ENCODE measurements at regions not wholly inside any gene's neighbourhood (a gene's known extent, or its start where the extent isn't known, plus 50 kb on each side); places are given as distances from the start of the nearest gene placed in this dataset.
"Not testable (repeated sequence)": the region's sequence is repeated elsewhere in the genome, so short reads cannot be mapped to it uniquely, and the experiment has no call there.

DNA sequence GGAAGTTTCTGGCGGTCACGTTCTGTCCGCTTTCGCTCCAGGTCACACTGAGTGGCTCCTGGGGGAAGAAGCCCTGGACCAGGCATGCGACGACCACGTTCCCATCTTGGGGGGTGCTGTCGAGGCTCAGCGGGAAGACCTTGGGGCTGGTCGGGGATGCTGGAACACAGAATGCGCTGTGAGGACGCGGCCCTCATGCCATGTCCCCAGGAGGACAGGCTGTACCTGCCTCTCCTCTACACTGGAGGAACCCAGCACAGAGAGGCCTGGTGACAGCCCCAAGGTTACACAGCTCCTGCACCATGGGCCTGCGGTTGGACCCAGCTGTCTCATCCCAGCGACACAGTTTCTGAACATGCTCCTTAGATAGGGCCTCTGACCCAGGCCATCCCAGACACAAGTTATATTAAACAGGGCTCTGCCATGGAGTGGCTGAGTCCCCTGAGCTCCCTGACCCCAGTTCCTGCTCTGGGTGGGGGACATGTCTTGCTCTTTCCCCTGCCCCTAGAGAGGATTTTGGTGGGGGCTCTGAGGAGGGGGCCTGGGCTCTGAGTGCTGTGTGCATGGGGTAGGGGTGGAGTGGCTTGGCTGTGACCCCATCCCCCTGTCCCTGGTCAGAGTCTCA, 62.0 kb downstream of the TMEM121 start:
- no peak overlapping the region for H3K27ac ChIP-seq
- DNase-seq, result no peak
- no peaks in the 10 kb centered on the region for H3K27me3 ChIP-seq (replicated peaks)
- no peak overlapping the region for H3K4me3 ChIP-seq (ENCODE audit: low read depth, low read length)
- no peaks in the 10 kb centered on the region for H3K36me3 ChIP-seq (replicated peaks)
- TF ChIP-seq CTCF (IDR thresholded peaks at IDR 0.05; ENCODE audit: low read depth, low read length, missing control alignments), result no peak
- in situ Hi-C loops (cut with HindIII; ENCODE audit: low pct_ligation_motif_present, low sequenced_read_pairs), result no loop called here

DNA sequence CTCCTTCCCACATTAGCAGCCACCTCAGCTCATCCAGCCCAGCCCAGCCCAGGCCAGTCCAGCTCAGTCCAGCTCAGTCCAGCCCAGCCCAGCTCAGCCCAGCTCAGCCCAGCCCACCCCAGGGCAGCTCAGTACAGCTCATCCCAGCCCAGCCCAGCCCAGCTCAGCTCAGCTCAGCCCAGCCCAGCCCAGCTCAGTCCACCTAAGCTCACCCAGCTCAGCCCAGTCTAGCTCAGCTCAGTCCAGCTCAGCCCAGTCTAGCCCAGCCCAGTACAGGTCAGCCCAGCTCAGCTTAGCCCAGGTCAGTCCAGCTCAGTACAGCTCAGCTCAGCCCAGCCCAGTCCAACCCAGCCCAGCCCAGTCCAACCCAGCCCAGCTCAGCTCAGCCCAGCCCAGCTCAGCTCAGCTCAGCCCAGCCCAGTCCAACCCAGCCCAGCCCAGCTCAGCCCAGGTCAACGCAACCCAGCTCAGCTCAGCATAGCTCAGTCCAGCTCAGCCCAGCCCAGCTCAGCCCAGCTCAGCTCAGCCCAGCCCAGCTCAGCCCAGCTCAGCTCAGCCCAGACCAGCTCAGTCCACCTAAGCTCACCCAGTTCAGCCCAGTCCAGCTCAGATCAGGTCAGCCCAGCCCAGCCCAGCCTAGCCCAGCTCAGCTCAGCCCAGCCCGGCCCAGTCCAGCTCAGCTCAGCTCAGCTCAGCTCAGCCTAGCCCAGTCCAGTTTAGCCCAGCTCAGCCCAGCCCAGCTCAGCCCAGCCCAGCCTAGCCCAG, 63.0 kb downstream of the TMEM121 start:
- Histone ChIP-seq H3K4me3 (ENCODE audit: low read depth, low read length) (no peak overlapping the region), H3K27ac (no peak overlapping the region), H3K27me3 (replicated peaks) (no peaks in the 10 kb centered on the region), H3K36me3 (replicated peaks) (no peaks in the 10 kb centered on the region)
- in situ Hi-C loops (cut with HindIII; ENCODE audit: low pct_ligation_motif_present, low sequenced_read_pairs), result no loop called here
- TF ChIP-seq CTCF (IDR thresholded peaks at IDR 0.05; ENCODE audit: low read depth, low read length, missing control alignments), result no peak
- DNase-seq, result no peak

- H3K36me3 ChIP-seq (replicated peaks); in situ Hi-C loops (cut with HindIII; ENCODE audit: low pct_ligation_motif_present, low sequenced_read_pairs); H3K4me3 ChIP-seq (ENCODE audit: low read depth, low read length); H3K27me3 ChIP-seq (replicated peaks); DNase-seq; H3K27ac ChIP-seq: not testable (repeated sequence)
Measured at GRCh38 chr14:105589926-105590185, 63.5 kb downstream of the TMEM121 start.

GRCh38 chr14:105591052-105591451, 64.7 kb downstream of the TMEM121 start:
- Histone ChIP-seq H3K36me3 (replicated peaks) (no peaks in the 10 kb centered on the region), H3K27me3 (replicated peaks) (no peaks in the 10 kb centered on the region), H3K27ac (no peak overlapping the region), H3K4me3 (ENCODE audit: low read depth, low read length) (no peak overlapping the region)
- TF ChIP-seq CTCF (IDR thresholded peaks at IDR 0.05; ENCODE audit: low read depth, low read length, missing control alignments), result no peak
- DNase-seq, result no peak
- in situ Hi-C loops (cut with HindIII; ENCODE audit: low pct_ligation_motif_present, low sequenced_read_pairs), result no loop called here

DNA sequence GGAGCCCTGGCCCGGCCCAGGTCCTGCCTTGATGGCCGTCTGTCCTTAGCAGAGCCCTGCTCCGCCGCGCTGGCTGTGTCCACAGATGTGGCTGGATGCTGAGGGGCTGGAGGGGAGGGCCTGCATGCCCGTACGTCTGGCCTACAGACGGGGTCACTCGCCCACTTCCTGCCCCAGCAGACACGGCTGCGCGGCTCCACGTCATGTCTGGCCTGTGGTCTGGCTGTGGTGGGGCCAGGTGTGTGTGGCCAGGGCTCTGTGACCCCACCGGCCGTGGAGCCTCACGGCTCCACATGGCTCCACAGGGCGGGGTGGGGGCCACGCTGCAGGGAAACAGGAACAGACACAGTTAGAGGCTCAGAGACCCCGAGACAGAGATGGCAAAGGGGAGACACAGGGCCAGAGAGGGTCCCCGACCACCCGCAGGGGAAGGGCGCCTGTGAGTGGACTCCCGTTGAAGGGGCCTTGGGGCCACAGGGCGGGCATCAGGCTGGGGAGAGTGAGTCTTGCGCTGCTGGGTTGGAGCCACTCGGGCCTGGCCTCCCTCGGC, 65.5 kb downstream of the TMEM121 start:
- DNase-seq; H3K27me3 ChIP-seq (replicated peaks); H3K36me3 ChIP-seq (replicated peaks); in situ Hi-C loops (cut with HindIII; ENCODE audit: low pct_ligation_motif_present, low sequenced_read_pairs); H3K4me3 ChIP-seq (ENCODE audit: low read depth, low read length); H3K27ac ChIP-seq: not testable (repeated sequence)

GRCh38 chr14:105592646-105593045, 66.3 kb downstream of the TMEM121 start:
- H3K36me3 ChIP-seq (replicated peaks); DNase-seq; H3K27me3 ChIP-seq (replicated peaks); H3K4me3 ChIP-seq (ENCODE audit: low read depth, low read length); in situ Hi-C loops (cut with HindIII; ENCODE audit: low pct_ligation_motif_present, low sequenced_read_pairs); H3K27ac ChIP-seq: not testable (repeated sequence)

- H3K27ac ChIP-seq; H3K36me3 ChIP-seq (replicated peaks); in situ Hi-C loops (cut with HindIII; ENCODE audit: low pct_ligation_motif_present, low sequenced_read_pairs); DNase-seq; H3K27me3 ChIP-seq (replicated peaks); H3K4me3 ChIP-seq (ENCODE audit: low read depth, low read length): not testable (repeated sequence)
Measured at GRCh38 chr14:105595346-105595745, 69.0 kb downstream of the TMEM121 start.

DNA sequence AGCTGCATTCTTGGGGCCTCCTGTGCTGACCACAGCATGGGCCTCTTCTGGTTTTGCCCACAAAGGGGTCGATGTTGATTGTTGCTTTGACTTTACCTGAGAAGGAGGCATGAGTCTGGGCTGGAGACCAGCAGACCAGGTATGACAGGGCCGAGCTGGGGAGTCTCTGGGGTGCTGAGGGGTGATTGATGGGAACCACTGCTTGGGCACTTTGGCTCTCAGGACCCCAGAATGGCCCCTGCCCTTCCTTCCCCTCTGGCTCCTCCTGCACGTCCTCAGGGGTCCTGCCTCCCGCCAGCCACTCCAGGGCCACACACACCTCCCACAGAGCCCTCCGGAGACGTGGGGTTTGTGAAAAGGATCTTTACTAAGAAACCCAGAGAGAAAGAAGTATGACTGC, 70.0 kb downstream of the TMEM121 start:
- in situ Hi-C loops (cut with HindIII; ENCODE audit: low pct_ligation_motif_present, low sequenced_read_pairs); H3K27ac ChIP-seq; DNase-seq; H3K4me3 ChIP-seq (ENCODE audit: low read depth, low read length); H3K27me3 ChIP-seq (replicated peaks); H3K36me3 ChIP-seq (replicated peaks): not testable (repeated sequence)

GRCh38 chr14:105598040-105598763, 71.8 kb downstream of the TMEM121 start:
- DNase-seq; H3K36me3 ChIP-seq (replicated peaks); in situ Hi-C loops (cut with HindIII; ENCODE audit: low pct_ligation_motif_present, low sequenced_read_pairs); H3K27me3 ChIP-seq (replicated peaks); H3K27ac ChIP-seq; H3K4me3 ChIP-seq (ENCODE audit: low read depth, low read length): not testable (repeated sequence)

DNA sequence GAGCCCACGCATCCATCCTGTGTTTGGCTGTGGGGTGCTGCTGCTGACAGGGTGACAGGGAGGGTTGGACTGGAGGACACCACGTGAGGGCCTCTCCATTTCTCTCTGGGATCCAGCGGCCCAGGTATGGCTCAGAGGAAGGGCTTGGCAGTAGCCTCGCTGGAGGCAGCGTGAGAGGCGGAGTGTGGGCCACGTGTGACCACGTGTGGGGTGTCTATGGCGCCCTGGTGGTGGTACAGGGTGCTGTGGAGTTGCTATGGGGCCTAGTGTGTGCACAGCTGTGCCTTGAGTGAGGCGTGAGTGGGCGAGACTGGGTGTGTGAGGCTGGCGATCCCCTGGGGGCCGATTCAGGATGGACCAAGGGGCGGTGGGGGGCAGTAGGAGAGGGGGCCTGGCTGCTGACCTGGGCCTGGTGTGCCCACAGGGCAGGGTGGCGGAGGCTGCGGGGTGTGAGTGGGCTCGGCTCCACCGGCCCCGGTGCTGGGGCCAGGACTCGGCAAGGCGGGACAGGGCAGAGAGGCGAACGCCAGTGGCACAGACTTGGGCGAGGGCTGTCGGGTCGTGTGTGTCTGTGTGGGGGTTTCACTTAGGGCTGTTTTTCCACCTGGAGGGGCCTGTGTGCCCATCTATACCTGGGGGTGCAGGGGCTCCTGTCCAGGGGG, 72.7 kb downstream of the TMEM121 start:
- H3K27me3 ChIP-seq (replicated peaks); H3K27ac ChIP-seq; DNase-seq; in situ Hi-C loops (cut with HindIII; ENCODE audit: low pct_ligation_motif_present, low sequenced_read_pairs); H3K4me3 ChIP-seq (ENCODE audit: low read depth, low read length); H3K36me3 ChIP-seq (replicated peaks): not testable (repeated sequence)

Measured in brain microvascular endothelial cell (primary cell).